ENCODE measurements at regions not wholly inside any gene's neighbourhood (a gene's known extent, or its start where the extent isn't known, plus 50 kb on each side); places are given as distances from the start of the nearest gene placed in this dataset.
"Not testable (repeated sequence)": the region's sequence is repeated elsewhere in the genome, so short reads cannot be mapped to it uniquely, and the experiment has no call there.

- no peak for DNase-seq (ENCODE audit: low spot score)
- ATAC-seq: peak; percentile 85
- intact Hi-C loops (cut with DNase I): no loop called here
Observed at GRCh38 chr12:23204933-23205778, 580.2 kb downstream of the ETNK1 start.

- intact Hi-C loops (cut with DNase I): no loop called here
- no peak for ATAC-seq
- DNase-seq (ENCODE audit: low spot score): no peak
Observed at GRCh38 chr12:23209793-23210192, 584.8 kb downstream of the ETNK1 start.

- intact Hi-C loops (cut with DNase I): no loop called here
- no peak for ATAC-seq
- no peak for DNase-seq (ENCODE audit: low spot score)
Observed at GRCh38 chr12:23210573-23210972, 585.6 kb downstream of the ETNK1 start.

GRCh38 chr12:23211384-23212320 lies 586.7 kb downstream of the ETNK1 start:
- intact Hi-C loops (cut with DNase I): no loop called here
- DNase-seq (ENCODE audit: low spot score) (no peak), ATAC-seq (no peak)

GRCh38 chr12:23217158-23217557 lies 592.2 kb downstream of the ETNK1 start:
- no peak for ATAC-seq
- intact Hi-C loops (cut with DNase I): no loop called here
- DNase-seq (ENCODE audit: low spot score): no peak

GRCh38 chr12:23217667-23218066 lies 592.7 kb downstream of the ETNK1 start:
- ATAC-seq (no peak), DNase-seq (ENCODE audit: low spot score) (no peak)
- intact Hi-C loops (cut with DNase I): no loop called here

- intact Hi-C loops (cut with DNase I): no loop called here
- ATAC-seq: no peak
Observed at GRCh38 chr12:23221066-23221465, 596.1 kb downstream of the ETNK1 start.

GRCh38 chr12:23221926-23222325 lies 597.0 kb downstream of the ETNK1 start:
- ATAC-seq: no peak
- intact Hi-C loops (cut with DNase I): no loop called here
- DNase-seq (ENCODE audit: low spot score): no peak

More at GRCh38 chr12:23221066-23221465, 596.1 kb downstream of the ETNK1 start:
- DNase-seq (ENCODE audit: low spot score): no peak

- intact Hi-C loops (cut with DNase I): no loop called here
- DNase-seq (ENCODE audit: low spot score) (no peak), ATAC-seq (no peak)
Observed at GRCh38 chr12:23222801-23223200, 597.8 kb downstream of the ETNK1 start.

GRCh38 chr12:23228101-23228500 lies 603.1 kb downstream of the ETNK1 start:
- ATAC-seq (no peak), DNase-seq (ENCODE audit: low spot score) (no peak)
- intact Hi-C loops (cut with DNase I): no loop called here

GRCh38 chr12:23230899-23231298 lies 605.9 kb downstream of the ETNK1 start:
- no peak for ATAC-seq
- intact Hi-C loops (cut with DNase I): no loop called here
- DNase-seq (ENCODE audit: low spot score): no peak

- DNase-seq (ENCODE audit: low spot score) (no peak), ATAC-seq (no peak)
- intact Hi-C loops (cut with DNase I): no loop called here
Observed at GRCh38 chr12:23236066-23236780, 611.3 kb downstream of the ETNK1 start.

GRCh38 chr12:23236811-23237210 lies 611.8 kb downstream of the ETNK1 start:
- no peak for DNase-seq (ENCODE audit: low spot score)
- no peak for ATAC-seq
- intact Hi-C loops (cut with DNase I): no loop called here

GRCh38 chr12:23238190-23238589 lies 613.2 kb downstream of the ETNK1 start:
- intact Hi-C loops (cut with DNase I): no loop called here
- no peak for ATAC-seq
- DNase-seq (ENCODE audit: low spot score): no peak

GRCh38 chr12:23238957-23239356 lies 614.0 kb downstream of the ETNK1 start:
- DNase-seq (ENCODE audit: low spot score) (no peak), ATAC-seq (no peak)
- intact Hi-C loops (cut with DNase I): no loop called here

- intact Hi-C loops (cut with DNase I): no loop called here
- DNase-seq (ENCODE audit: low spot score) (no peak), ATAC-seq (no peak)
Observed at GRCh38 chr12:23245186-23245585, 620.2 kb downstream of the ETNK1 start.

GRCh38 chr12:23253191-23253590 lies 628.2 kb downstream of the ETNK1 start:
- intact Hi-C loops (cut with DNase I): no loop called here
- no peak for DNase-seq (ENCODE audit: low spot score)

GRCh38 chr12:23253910-23254309 lies 628.9 kb downstream of the ETNK1 start:
- intact Hi-C loops (cut with DNase I); DNase-seq (ENCODE audit: low spot score): not testable (repeated sequence)
- ATAC-seq: peak; percentile 65

More at GRCh38 chr12:23253191-23253590, 628.2 kb downstream of the ETNK1 start:
- ATAC-seq: peak; percentile 17

- ATAC-seq (no peak), DNase-seq (ENCODE audit: low spot score) (no peak)
- intact Hi-C loops (cut with DNase I): no loop called here
Observed at GRCh38 chr12:23259558-23259957, 634.6 kb downstream of the ETNK1 start.

Data from sciatic nerve (tissue), 2 donors.